Peyer's patch (tissue), 4 donors: ENCODE measurements at regions not wholly inside any gene's neighbourhood (a gene's known extent, or its start where the extent isn't known, plus 50 kb on each side); places are given as distances from the start of the nearest gene placed in this dataset.

ENCODE experiments used
- POLR2A ChIP-seq, 2 donors: fragments of 450-650 bp; IDR thresholded peaks; one replicate each; pipeline ENCODE4 v1.5.1; 2017; ENCODE audit warnings: antibody characterized with exemption in 2 of 2, mild to moderate bottlenecking in 2 of 2, moderate library complexity in 2 of 2
- TF ChIP-seq, protein P1 (sequence below), 6 experiments: fragments of 450-650 bp in 4 of 6; fragments of 200-600 bp in 2 of 6; sonication (generic) in 1 of 6; IDR thresholded peaks; one replicate each; pipeline ENCODE4 v1.5.1; 2017 to 2019; ENCODE audit warnings: antibody characterized with exemption in 6 of 6, mild to moderate bottlenecking in 3 of 6, moderate library complexity in 1 of 6

DNA sequence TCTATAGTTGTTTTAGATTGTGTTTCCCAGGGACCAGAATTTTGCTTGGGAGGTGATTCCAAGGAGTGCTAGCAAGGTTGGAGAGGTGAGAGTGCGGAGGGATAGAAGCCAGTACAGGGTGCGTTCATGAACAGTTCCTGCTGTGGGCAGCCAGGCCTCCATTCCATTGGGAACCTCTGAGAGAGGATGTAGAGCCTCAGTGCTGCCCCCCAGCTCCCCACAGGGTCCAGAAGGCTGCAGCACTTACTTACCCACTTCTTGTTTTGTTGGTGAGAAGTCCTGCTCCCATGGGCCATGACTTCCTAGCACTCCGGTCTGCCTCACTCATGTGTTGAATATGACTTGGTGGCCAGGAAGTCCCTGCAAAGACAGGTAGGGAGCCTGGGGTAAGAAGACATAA, 128.2 kb upstream of the GAS1 start:
- TF ChIP-seq, protein P1, sequence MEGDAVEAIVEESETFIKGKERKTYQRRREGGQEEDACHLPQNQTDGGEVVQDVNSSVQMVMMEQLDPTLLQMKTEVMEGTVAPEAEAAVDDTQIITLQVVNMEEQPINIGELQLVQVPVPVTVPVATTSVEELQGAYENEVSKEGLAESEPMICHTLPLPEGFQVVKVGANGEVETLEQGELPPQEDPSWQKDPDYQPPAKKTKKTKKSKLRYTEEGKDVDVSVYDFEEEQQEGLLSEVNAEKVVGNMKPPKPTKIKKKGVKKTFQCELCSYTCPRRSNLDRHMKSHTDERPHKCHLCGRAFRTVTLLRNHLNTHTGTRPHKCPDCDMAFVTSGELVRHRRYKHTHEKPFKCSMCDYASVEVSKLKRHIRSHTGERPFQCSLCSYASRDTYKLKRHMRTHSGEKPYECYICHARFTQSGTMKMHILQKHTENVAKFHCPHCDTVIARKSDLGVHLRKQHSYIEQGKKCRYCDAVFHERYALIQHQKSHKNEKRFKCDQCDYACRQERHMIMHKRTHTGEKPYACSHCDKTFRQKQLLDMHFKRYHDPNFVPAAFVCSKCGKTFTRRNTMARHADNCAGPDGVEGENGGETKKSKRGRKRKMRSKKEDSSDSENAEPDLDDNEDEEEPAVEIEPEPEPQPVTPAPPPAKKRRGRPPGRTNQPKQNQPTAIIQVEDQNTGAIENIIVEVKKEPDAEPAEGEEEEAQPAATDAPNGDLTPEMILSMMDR (IDR thresholded peaks at IDR 0.05) = no peak
- TF ChIP-seq POLR2A (IDR thresholded peaks at IDR 0.05) = no peak
